ENCODE measurements at regions not wholly inside any gene's neighbourhood (a gene's known extent, or its start where the extent isn't known, plus 50 kb on each side); places are given as distances from the start of the nearest gene placed in this dataset.

- TF ChIP-seq REST (IDR thresholded peaks at IDR 0.05; ENCODE audit: low read depth) (no peak), FOSL1 (IDR thresholded peaks at IDR 0.05; ENCODE audit: low read depth) (no peak), CTCF (IDR thresholded peaks at IDR 0.05 in 2 of 3, conservative IDR thresholded peaks at IDR 0.05 in 1 of 3; ENCODE audit: borderline replicate concordance in 1 of 3, insufficient read depth in 1 of 3, low read depth in 2 of 3, low read length in 2 of 3) (peak in 2 of 3 experiments; percentile 15 to 22; a peak in 3 of 6 replicates)
Measured at GRCh38 chr14:56390859-56391258, 188.7 kb upstream of the TMEM260 start.

Data from HCT116 (cell line).